ENCODE measurements at regions not wholly inside any gene's neighbourhood (a gene's known extent, or its start where the extent isn't known, plus 50 kb on each side); places are given as distances from the start of the nearest gene placed in this dataset.

GRCh38 chr20:52461582-52461981, 270.0 kb upstream of the ZFP64 start (continued):
- TF ChIP-seq RBBP5 (IDR thresholded peaks at IDR 0.05; ENCODE audit: borderline replicate concordance, low read depth, low read length) (no peak), POU5F1 (IDR thresholded peaks at IDR 0.05; ENCODE audit: low read depth, low read length) (no peak)

Measured in H1 (cell line).